GM10266 (cell line): ENCODE measurements at regions not wholly inside any gene's neighbourhood (a gene's known extent, or its start where the extent isn't known, plus 50 kb on each side); places are given as distances from the start of the nearest gene placed in this dataset.

Experiments used
- DNase-seq: peaks from one replicate; pipeline ENCODE4 v3.0.0; 2012; ENCODE audit errors: extremely low spot score
- CTCF ChIP-seq: IDR thresholded peaks from 2 replicates; pipeline ENCODE4 v1.5.1; 2012; ENCODE audit warnings: mild to moderate bottlenecking, low read depth; ENCODE audit not compliant: control insufficient read depth, insufficient read depth; ENCODE audit errors: missing control alignments

- DNase-seq: no peak
Observed at GRCh38 chrX:145484740-145485139, 237.4 kb downstream of the SPANXN1 start.

GRCh38 chrX:145502670-145503069, 255.4 kb downstream of the SPANXN1 start:
- TF ChIP-seq CTCF: no peak
- DNase-seq: no peak

More at GRCh38 chrX:145484740-145485139, 237.4 kb downstream of the SPANXN1 start:
- no peak for TF ChIP-seq CTCF

GRCh38 chrX:145506214-145506613, 258.9 kb downstream of the SPANXN1 start:
- no peak for DNase-seq
- no peak for TF ChIP-seq CTCF

- TF ChIP-seq CTCF: no peak
- DNase-seq: no peak
Observed at GRCh38 chrX:145524931-145525330, 277.6 kb downstream of the SPANXN1 start.

DNA sequence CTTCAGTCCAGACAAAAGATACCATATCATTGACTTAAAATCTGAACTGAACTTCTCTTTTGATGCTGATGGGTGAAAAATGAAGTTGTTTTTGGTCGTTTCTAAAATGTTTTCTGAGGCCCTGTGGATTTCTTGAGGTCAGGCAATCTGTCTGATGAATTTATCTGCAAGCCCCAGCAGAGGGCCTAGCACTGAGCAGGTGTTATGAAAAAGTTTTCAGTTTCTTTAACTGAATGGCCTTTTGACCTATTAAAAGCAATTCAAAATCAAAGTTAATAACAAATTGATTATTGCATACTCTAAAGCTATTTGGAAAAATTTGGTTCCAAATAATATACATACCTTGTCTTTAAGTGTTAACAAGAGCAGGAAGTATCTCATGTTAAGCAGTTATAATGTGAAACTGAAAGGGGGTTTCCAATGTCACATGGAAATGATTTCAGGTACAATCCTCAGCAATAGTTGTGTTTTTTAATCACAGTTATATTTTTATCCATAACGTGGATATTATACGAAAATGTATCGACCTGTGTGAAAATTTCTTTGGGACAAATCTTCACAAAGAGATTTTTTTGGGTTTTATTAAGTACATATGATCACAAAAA, 285.0 kb downstream of the SPANXN1 start:
- DNase-seq: no peak
- TF ChIP-seq CTCF: no peak

- DNase-seq: no peak
- TF ChIP-seq CTCF: no peak
Observed at GRCh38 chrX:145533534-145533933, 284.1 kb upstream of the SLITRK2 start.

DNA sequence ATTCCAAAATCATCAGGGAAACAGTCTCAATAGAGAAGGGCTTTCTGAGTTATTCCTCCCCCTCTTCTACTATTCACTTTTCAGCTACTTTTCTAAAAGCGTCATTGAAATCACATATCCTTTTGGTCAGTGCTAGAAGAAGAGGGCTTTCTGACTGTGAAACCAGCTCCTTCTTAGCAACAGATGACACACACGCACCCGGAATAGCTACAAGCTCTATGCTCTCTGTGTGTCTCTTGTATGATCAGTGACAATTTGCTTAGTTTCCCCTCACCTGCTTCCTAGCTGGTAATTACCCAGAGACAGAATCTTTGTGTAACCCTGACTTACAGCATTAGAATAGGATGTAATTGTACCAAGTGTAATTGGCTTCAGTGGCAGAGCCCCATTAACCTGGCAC, 268.1 kb upstream of the SLITRK2 start:
- TF ChIP-seq CTCF: no peak
- no peak for DNase-seq
